ENCODE measurements at regions not wholly inside any gene's neighbourhood (a gene's known extent, or its start where the extent isn't known, plus 50 kb on each side); places are given as distances from the start of the nearest gene placed in this dataset.

DNA sequence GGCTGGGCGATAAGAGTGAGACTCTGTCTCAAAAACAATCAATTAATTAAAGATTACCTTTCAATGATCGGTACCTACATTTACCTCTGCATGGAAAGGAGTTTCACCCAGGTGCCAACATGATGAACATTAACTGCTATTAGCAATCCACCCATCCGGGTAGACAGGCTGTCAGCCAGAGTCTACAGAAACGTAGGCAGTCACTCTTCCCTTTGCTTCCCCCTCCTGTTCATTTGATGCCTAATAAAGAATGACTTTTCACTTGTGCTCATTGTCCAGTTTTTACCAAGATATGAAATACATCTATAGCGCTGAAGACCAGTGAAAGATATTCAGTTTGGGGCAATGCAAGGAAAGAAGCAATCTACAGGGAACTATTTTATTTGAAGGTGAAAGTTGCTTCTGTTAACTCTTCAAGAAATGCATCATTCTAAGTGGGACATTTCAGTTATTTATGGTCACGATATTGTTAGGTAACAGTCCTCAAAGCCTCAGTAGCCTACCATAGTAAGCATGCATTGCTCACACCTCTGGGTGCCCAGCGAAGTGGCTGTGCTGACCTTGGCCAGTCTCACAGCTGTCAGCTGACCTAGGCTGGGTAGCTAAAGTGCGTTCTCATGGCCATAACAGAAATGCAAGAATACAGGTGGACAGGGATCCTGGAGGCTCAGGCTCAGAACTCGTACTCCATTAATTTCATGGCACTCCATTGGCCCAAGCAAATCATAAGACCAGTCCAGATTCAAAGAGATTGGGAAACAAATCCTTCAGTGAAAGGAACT is 87.2 kb upstream of the DMRT1 start:
- Mint-ChIP-seq H3K36me3 (ENCODE audit: insufficient read depth) (no peaks in the 10 kb centered on the region), H3K4me3 (ENCODE audit: low read depth) (no peak overlapping the region), H3K27me3 (no peaks in the 10 kb centered on the region), H3K27ac (no peak overlapping the region), H3K9me3 (ENCODE audit: low read depth) (no peaks in the 10 kb centered on the region), H3K4me1 (ENCODE audit: low read depth) (peaks cover under 1% of the 10 kb centered on the region)
- TF ChIP-seq CTCF (IDR thresholded peaks at IDR 0.05; ENCODE audit: unreplicated experiment): no peak
- no peak for DNase-seq (ENCODE audit: low spot score, unreplicated experiment)

DNA sequence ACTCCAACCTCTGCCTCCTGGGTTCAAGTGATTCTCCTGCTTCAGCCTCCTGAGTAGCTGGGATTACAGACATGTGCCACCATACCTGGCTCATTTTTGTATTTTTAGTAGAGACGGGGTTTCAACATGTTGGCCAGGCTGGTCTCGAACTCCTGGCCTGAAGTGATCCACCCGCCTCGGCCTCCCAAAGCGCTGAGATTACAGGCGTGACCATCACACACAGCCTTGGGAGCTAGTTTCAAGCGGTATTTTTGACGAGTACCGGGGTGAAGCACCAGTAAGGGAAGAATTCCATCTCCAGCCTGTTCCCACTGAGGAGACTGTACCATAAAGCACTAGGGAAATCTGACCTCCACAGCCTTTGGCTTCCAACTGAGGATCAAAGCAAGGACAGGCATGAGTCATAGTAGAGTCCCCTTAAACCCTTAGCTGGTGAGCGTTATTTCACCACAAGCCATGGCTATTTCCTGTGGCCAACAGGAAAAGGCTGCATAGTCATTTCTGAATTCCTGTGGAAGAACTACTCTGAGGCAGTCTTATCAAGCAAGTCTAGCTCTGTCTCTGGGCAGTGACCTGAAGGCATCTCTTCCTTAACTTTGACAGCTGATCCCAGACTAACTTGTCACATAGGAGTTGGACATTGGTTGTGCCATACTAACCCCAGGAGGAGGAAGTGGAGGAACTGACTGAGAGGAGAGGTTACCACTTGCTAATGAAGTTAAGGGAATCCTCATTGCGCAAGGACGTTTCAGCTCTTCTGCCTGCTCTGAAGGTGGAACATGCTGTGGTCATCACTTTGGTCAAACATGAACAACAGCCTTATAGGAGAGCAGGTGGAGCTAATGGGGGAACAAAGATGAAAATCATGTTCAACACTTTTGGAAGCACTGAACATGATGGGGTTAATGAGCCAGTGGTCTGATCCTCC is 85.8 kb upstream of the DMRT1 start:
- H3K4me1 Mint-ChIP-seq (ENCODE audit: low read depth): peaks cover 14% of the 10 kb centered on the region
- H3K27me3 Mint-ChIP-seq: no peaks in the 10 kb centered on the region
- DNase-seq (ENCODE audit: low spot score, unreplicated experiment): no peak
- H3K4me3 Mint-ChIP-seq (ENCODE audit: low read depth): no peak overlapping the region
- no peak for TF ChIP-seq CTCF (IDR thresholded peaks at IDR 0.05; ENCODE audit: unreplicated experiment)
- no peaks in the 10 kb centered on the region for H3K9me3 Mint-ChIP-seq (ENCODE audit: low read depth)
- no peak overlapping the region for H3K27ac Mint-ChIP-seq
- H3K36me3 Mint-ChIP-seq (ENCODE audit: insufficient read depth): no peaks in the 10 kb centered on the region

- Mint-ChIP-seq H3K9me3 (ENCODE audit: low read depth) (no peaks in the 10 kb centered on the region), H3K4me3 (ENCODE audit: low read depth) (no peak overlapping the region), H3K27ac (no peak overlapping the region), H3K36me3 (ENCODE audit: insufficient read depth) (no peaks in the 10 kb centered on the region), H3K27me3 (no peaks in the 10 kb centered on the region), H3K4me1 (ENCODE audit: low read depth) (peaks cover 19% of the 10 kb centered on the region)
- no peak for DNase-seq (ENCODE audit: low spot score, unreplicated experiment)
- TF ChIP-seq CTCF (IDR thresholded peaks at IDR 0.05; ENCODE audit: unreplicated experiment): peak; percentile 63
These were observed 84.1 kb upstream of the DMRT1 start for GRCh38 chr9:757246-757881.

DNA sequence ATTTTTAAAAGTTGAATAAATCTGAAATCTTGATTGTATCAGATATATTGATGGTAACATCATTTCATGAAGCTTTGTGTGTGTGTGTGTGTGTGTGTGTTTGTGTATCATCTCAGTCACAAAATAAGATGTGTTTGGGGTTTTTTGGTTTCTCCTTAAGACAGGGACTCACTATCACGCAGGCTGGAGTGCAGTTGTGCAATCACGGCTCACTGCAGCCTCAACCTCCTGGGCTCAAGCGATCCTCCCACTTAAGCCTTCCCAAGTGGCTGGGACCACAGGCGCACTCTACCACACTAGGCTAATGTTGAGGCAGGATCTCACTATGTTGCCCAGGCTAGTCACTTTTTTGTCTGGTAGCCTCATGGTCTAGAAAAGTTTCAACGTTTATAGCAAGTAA is 83.4 kb upstream of the DMRT1 start:
- DNase-seq (ENCODE audit: low spot score, unreplicated experiment): no peak
- TF ChIP-seq CTCF (IDR thresholded peaks at IDR 0.05; ENCODE audit: unreplicated experiment): no peak
- Mint-ChIP-seq H3K27ac (no peak overlapping the region), H3K4me3 (ENCODE audit: low read depth) (no peak overlapping the region), H3K9me3 (ENCODE audit: low read depth) (no peaks in the 10 kb centered on the region), H3K27me3 (no peaks in the 10 kb centered on the region), H3K36me3 (ENCODE audit: insufficient read depth) (no peaks in the 10 kb centered on the region), H3K4me1 (ENCODE audit: low read depth) (peaks cover 19% of the 10 kb centered on the region)

- no peaks in the 10 kb centered on the region for H3K36me3 Mint-ChIP-seq (ENCODE audit: insufficient read depth)
- DNase-seq (ENCODE audit: low spot score, unreplicated experiment): no peak
- no peak overlapping the region for H3K4me3 Mint-ChIP-seq (ENCODE audit: low read depth)
- H3K4me1 Mint-ChIP-seq (ENCODE audit: low read depth): peaks cover 20% of the 10 kb centered on the region
- H3K27me3 Mint-ChIP-seq: no peaks in the 10 kb centered on the region
- no peaks in the 10 kb centered on the region for H3K9me3 Mint-ChIP-seq (ENCODE audit: low read depth)
- H3K27ac Mint-ChIP-seq: no peak overlapping the region
- TF ChIP-seq CTCF (IDR thresholded peaks at IDR 0.05; ENCODE audit: unreplicated experiment): no peak
These were observed 82.0 kb upstream of the DMRT1 start for GRCh38 chr9:759541-759940.
